GM18861 (cell line): ENCODE measurements at regions not wholly inside any gene's neighbourhood (a gene's known extent, or its start where the extent isn't known, plus 50 kb on each side); places are given as distances from the start of the nearest gene placed in this dataset.
A peak's percentile ranks its signal among the peaks of the same experiment; 100 is the strongest.
"Not testable (repeated sequence)": the region's sequence is repeated elsewhere in the genome, so short reads cannot be mapped to it uniquely, and the experiment has no call there.

ENCODE experiments used
- ATAC-seq: cut with Tn5 transposase; IDR thresholded peaks from one replicate; pipeline ENCODE4 v1.9.1; 2021; ENCODE audit not compliant: unreplicated experiment

GRCh38 chr6:142633317-142633716 is 311.7 kb downstream of the HIVEP2 start:
- ATAC-seq, result no peak

GRCh38 chr6:142635130-142635529 is 309.8 kb downstream of the HIVEP2 start:
- no peak for ATAC-seq

GRCh38 chr6:142637624-142638351 is 307.2 kb downstream of the HIVEP2 start:
- no peak for ATAC-seq

- no peak for ATAC-seq
These were observed 302.3 kb downstream of the HIVEP2 start for GRCh38 chr6:142642651-142643050.

GRCh38 chr6:142644866-142645265 is 300.1 kb downstream of the HIVEP2 start:
- ATAC-seq, result no peak

- no peak for ATAC-seq
These were observed 299.3 kb downstream of the HIVEP2 start for GRCh38 chr6:142645663-142646062.

- ATAC-seq, result no peak
These were observed 297.4 kb downstream of the HIVEP2 start for GRCh38 chr6:142647449-142648035.

GRCh38 chr6:142648036-142648451 is 296.9 kb downstream of the HIVEP2 start:
- ATAC-seq, result no peak

GRCh38 chr6:142648526-142648925 is 296.4 kb downstream of the HIVEP2 start:
- no peak for ATAC-seq

GRCh38 chr6:142649438-142650234 is 295.3 kb downstream of the HIVEP2 start:
- ATAC-seq, result not testable (repeated sequence)

GRCh38 chr6:142651384-142651783 is 293.6 kb downstream of the HIVEP2 start:
- no peak for ATAC-seq

GRCh38 chr6:142653710-142654420 is 291.1 kb downstream of the HIVEP2 start:
- ATAC-seq, result no peak

GRCh38 chr6:142659661-142660060 is 285.3 kb downstream of the HIVEP2 start:
- ATAC-seq, result no peak

- ATAC-seq, result no peak
These were observed 279.6 kb downstream of the HIVEP2 start for GRCh38 chr6:142665393-142665792.

GRCh38 chr6:142666599-142667185 is 278.3 kb downstream of the HIVEP2 start:
- no peak for ATAC-seq

GRCh38 chr6:142669471-142670351 is 275.3 kb downstream of the HIVEP2 start:
- no peak for ATAC-seq

GRCh38 chr6:142671791-142672190 is 273.2 kb downstream of the HIVEP2 start:
- ATAC-seq, result peak; percentile 96

GRCh38 chr6:142675517-142675916 is 269.5 kb downstream of the HIVEP2 start:
- no peak for ATAC-seq

GRCh38 chr6:142676027-142676443 is 268.9 kb downstream of the HIVEP2 start:
- ATAC-seq, result no peak

GRCh38 chr6:142676647-142677192 is 268.3 kb downstream of the HIVEP2 start:
- ATAC-seq, result no peak
